GM18907 (cell line): ENCODE measurements at regions not wholly inside any gene's neighbourhood (a gene's known extent, or its start where the extent isn't known, plus 50 kb on each side); places are given as distances from the start of the nearest gene placed in this dataset.

Experiments
- ATAC-seq: cut with Tn5 transposase; IDR thresholded peaks from one replicate; pipeline ENCODE4 v1.9.1; 2021; ENCODE audit warnings: mild to moderate bottlenecking, moderate library complexity; ENCODE audit not compliant: unreplicated experiment

DNA sequence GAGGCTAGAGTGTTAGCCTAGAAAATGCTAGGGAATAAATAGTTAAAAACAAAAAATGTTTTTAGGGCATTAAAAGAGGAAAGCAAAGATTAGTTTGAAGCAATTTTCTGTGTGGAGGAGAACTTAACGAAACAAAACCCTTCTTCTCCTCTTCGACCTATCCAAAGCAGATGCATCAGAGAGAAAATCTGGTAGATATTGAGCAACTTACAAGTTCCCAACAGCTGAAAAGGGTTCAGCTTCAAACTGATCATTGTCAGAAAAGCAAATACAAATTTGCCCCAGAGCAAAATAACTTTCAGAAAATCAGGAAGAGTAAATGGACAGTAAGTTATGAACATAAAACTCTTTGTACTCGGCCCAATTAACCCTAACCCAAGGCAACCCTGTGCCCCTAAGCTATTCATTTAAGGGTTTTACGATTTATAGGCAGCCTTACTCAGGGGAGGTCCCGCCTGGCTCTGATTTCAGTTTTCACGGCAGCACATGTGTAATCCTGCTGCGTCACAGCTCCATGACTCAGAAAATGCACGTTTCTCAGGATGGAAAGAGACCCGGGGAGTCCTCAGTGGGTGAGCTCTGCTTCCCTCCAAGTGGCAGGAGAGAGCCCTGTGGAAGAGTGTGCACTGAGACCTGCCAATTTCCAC, 405.7 kb upstream of the SALL1 start:
- ATAC-seq: no peak

DNA sequence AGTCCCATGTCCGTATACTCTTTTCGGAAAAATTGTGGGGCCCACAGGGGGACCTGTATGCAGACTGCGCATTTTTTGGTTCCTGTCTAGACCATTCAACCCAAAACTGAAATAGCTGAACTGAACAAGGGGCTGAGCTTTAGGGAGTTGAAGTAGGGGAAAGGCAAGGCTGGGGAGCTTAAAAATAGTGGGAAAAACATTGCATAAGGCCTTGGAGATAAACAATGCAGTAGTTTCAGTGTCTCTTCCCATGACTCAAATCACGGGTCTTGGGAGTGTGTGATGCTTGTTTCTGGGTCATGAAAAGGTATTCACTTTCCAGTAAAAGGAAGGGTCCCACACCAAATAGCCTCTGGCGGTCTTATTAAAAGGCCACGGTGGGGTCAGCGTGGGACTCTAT, 402.8 kb upstream of the SALL1 start:
- no peak for ATAC-seq

DNA sequence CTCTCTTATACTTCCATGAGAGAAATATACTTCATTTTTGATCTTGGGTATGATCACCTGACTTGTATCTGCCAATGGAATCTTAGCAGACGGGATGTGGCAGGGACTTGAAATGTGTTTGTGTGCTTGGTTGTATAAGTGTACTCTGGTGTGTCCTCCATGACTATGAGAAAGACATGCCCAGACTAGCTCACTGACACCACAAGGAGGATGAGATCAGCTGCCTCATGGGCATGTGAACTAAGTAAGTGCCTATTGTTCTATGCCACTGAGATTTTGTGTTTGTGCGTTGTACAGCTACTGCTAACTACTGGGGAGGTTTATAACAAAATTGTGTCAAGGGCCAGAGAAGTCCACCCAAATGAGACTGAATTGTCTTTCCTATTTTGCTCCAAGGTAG, 402.2 kb upstream of the SALL1 start:
- no peak for ATAC-seq

DNA sequence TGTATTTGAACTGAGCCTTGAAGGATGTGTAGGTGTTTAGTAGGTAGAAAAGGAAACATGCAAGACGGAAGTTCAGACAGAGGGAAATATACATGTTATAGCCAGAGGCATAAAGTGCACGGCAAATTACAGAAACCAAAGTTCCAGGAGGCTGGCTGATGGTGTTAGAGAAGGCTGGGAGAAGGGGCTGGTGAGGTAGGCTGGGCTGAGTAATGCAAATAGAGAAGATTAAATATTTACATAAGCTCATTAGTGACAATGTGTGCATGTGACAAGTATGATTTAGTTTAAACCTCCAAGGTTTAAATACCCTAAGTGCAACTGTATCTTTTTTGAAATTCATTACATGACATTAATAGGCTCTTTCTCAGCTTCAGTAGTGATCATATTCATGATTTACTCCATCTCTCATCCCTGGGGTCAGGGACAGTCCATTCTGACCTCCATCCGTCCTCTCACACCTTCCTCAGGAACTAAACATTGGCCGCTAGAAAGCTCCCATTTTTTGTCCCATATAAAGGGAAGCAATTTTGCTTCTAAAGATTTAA, 399.8 kb upstream of the SALL1 start:
- no peak for ATAC-seq

DNA sequence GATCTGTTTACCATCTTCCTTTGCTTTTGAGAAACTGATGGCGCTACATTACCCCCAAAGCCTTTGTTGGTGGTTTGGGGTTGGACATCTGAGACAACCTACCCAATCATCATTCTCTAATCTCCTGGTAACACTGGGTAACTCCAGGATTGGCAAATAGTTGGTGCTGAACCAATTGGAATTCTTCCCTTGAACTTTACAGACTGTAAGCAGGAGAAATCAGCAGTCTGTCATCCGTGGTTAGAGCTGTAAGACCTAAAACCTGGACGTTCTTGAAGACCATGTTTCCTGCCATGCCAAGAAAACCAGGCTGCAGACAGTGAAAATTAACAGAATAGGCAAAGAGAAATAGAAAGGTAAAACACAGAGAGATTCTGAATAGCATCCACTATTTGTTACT, 398.8 kb upstream of the SALL1 start:
- ATAC-seq: no peak

DNA sequence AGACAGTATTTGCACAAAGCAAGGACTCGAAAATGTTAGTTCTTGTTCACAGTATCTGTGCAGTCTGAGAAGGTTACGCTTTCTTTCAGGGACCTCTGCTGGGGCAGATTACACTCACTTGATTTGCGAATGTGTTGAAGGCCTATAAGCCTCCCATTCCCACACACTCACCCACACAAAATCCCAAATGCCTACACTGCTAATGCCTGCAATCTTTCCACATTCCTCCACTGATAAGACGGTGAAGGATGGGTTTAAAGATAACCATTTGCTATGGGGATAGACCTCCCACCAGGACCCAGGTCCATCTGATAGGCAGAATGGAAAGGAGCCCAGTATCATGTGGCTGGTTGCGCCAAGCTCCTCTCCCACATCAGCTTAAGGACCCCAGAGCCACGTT, 394.9 kb upstream of the SALL1 start:
- no peak for ATAC-seq

DNA sequence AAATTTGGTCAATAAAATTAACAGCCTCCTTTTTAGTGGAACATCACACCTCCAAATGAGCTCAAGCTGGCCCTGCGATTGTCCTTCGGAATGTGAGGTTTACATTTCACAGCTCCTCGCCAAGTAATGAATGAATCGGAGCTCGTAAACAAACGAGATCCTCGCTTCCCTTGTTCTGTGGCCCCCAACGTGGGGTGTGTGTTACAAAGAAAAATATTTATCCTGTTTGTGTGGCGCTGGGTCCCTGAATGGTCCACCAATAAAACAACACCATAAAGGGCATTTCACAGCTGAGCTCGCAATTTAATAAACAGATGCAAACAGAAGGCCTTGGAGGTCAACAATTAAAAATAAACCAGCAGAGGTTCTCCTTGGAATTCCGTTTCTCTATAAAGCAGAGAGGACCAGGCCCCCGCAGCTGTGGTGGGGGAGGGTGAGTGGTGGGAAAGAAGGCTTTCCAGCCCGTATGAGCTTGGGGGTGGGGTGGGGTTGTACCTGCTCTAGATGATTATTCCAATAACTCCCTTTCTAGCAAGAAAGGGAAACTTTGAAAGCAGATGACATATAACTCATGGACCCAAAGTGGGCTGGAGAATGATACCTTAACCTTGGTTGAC, 393.9 kb upstream of the SALL1 start:
- no peak for ATAC-seq

DNA sequence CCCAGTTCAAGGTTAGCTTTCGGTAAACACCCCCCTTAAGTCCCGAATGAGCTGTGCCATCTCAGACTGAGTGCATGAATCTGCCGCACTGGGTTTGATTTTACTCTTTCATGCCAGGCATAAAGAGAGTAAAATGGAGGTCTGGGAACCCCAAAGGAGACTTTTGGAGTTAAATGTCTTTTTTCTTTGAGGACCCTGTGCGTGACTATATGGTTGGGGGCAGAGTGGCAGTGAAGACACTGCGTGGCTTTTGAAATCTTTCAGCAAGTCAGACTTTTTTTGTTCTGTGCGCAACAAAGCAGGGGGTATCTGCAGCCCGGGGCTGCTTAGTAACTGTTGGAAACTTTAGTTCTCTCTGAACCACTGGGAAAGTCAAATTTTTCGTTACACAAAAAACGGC, 392.9 kb upstream of the SALL1 start:
- no peak for ATAC-seq

DNA sequence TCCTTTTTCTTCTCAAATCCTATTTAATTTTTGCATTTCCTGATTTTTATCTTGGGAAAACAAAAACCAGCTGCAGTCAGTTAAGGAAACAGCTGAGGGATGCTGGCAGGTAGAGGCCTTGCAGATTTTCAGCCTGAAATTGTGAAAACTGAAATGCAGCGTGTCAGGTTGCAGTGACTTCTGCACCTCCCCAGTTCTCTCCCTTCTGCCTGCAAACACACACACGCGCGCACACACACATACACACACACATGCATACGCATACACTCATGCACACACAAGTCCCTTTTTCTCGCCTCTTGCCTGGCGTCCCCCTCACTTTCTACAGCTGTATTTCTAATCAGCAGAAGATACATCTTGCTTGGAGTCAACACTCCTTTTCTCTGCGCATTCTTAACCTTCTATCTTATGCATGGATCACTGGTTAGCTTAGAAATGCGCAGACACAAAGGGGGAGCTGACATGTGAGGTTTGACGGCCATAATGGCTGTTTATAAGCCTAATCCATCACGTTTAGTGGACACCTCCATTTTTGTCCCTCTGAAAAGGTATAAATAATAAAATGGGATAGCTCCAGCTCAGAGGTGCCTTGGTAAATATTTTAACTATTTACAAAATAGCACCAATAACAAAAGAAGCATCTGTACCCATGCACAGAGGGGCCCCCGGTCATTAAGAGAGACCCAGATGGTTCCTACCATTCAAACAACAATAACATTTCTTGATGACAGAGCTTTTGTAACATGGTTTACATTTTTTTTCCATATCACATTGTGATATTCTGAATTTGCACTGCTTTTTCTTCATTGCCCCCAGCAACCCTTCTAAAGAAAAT, 392.1 kb upstream of the SALL1 start:
- ATAC-seq: no peak

DNA sequence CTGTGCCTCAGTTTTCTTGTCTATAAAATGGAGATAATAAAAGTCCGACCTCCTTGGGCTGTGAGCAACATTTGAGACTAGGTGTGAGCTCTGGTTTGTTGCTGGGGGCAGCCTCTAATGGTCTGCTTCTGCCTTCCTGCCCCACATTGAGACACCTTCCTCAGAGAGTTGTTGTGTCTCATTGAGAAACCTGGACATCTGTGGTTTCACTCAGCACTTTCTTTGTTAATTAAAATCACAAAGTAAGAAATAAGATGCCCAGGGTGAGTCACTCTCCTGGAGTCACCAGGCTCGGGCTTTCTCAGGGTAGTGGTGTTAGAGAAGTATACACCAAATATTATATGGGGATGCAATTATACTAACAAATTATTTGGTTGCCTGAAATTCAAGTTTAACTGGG, 389.2 kb upstream of the SALL1 start:
- no peak for ATAC-seq

DNA sequence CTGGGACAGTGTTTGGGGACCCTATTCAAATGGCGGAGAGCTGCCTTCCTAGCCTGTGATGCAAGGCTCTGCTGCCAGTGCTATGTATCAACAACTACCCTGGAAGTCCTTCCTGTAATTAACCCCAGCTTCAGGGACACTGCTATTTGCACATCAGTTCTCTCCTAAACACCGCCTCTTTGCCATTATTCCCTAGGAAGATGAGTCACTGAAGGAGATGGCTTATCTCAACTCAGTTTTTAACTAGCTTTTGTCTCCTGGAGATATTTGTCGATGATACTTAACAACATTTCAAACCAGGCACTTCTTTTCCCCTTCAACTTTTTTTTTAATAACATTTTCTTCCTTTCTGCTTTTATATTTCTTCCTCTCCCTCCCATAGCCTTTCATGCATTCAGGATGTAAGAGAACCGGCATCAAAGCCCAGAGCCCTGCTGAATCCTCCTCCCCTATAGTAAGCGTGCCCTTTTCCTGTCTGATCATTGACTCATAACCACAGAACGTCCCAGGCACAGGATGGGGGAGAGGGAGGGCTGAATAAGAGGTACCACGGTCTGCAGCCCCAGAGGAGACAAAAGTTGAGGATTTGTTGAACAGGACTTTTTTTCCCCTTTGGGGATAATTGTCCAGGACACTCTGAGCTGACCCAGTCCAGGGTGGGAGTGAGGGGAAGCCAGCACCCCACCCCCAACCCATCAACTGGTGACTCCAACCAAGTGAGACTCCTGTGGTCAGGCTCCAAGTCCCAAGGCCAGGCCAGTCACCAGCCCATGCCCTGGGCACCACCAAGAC, 387.8 kb upstream of the SALL1 start:
- ATAC-seq: no peak

DNA sequence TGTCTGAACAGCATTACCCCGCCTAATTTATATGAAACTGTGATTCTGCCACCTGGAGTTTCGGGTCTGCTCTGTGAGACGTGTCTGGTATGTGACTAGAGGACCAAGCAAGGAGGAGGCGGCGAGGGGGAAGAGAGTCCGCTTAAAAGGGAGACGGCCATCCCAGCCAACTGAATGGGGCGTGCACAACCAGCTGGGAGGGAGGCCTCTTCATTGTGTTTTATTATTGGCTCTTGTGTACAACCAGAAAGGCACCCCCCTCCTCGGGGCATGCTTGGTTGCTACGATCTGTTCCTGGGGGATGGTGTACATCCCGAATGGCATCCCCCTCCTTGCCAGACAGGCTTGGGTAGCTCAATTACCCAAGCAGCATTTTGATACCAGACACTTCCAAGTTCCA, 384.5 kb upstream of the SALL1 start:
- ATAC-seq: no peak

DNA sequence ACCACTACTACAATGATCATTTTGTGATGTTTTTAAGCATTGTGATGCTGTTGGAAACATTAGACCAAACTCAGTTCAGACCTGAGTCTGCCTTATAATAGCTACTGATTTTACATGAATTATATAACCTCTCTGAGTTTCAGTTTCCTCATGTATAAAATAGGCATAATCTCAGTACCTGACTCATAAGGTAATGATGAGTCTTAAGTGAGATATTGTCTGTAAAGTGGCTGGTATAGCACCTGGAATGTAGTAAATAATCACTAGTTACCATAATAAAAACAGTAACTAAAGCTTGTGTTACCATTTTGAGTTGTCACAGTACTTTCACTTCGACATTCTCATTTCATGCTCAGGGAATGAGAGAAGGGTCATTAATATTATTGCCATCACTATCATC, 381.5 kb upstream of the SALL1 start:
- no peak for ATAC-seq

DNA sequence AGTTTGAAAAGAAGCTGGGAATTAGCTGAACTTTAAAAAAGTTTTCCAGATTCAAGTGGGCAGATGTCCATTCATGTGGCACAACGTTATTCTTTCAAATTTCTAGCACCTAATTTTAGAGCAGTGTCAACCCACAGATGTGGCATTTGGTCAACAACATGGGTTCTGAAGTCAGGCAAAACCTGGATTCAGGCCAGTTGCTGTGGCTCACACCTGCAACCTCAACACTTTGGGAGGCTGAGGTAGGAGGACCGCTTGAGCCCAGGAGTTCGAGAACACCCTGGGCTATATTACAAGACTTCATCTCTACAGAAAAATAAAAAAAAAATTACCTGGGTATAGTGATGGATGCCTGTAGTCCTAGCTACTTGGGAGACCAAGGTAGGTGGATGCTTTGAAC, 380.2 kb upstream of the SALL1 start:
- no peak for ATAC-seq

DNA sequence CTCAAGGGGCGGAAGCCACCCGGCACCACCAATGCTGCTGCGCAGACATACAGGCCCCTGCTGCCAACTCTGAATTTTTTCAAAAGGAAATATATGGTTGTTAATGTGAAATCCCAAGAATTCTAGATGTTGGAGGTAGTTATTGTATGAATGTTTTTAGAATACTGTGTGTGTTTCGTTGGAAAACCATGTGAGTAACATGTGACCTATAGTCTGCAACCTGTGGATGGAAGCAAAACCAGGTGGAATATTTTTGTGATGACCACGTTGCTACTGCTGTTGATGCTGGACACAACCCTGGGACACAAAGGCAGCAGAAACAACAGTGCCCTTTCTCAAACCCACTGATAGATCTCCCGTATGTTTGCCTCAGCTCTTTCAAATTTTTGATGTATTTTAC, 376.3 kb upstream of the SALL1 start:
- no peak for ATAC-seq

DNA sequence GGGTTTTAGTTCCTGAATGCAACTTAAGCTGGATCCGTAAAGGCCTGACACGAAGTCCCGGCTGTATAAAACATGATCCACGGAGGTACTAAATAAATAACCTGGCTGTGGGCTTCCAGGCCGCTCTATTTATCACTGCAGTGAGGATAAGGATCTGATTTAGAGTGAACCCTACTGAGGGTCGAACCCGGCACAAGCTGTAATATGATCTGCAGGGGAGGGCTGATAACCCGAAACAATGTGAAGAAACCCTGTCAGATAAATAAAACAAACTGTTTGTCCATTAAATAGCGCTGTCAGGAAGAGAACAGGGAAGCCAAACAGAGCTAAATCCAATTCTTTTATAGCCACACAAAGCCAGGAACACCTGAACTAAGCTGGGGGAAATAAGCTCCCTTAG, 375.6 kb upstream of the SALL1 start:
- no peak for ATAC-seq

DNA sequence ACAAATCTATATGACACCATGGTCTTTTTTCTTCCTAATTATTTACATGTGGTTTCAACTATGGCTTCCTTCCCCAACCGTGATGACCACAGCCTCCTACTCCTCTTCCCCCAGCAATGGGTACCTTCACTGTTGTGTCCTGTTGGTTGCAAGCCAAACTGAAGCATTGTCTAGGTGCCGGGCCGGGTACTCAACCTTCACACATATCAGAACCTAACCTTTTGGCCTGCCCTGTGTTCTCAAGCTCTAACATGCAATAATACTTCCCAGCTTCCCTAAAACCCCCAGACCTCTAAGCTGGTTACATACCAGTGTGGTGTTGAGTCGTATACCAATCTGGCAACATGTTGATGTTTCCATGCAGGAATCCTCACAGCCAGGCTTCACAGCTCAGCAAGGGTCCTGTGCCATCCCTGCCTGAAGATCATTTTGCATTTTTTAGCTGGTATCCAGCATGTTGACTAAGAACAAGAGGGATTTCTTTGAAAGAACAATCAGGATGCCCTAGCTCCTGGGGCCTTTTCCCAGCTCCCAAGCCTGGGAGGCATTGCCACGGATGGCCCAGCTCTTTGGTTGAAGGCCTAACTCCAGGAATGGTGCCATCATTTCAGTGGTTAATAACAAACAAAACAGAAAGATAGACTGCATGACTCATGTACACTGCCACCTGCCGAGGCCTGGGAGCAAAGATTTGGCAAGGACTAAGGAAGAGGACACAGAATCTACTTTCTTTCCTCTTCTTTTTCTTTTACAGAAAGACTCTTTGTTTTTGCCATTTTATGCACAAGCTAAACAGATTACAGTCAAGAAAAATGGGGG, 373.7 kb upstream of the SALL1 start:
- no peak for ATAC-seq

DNA sequence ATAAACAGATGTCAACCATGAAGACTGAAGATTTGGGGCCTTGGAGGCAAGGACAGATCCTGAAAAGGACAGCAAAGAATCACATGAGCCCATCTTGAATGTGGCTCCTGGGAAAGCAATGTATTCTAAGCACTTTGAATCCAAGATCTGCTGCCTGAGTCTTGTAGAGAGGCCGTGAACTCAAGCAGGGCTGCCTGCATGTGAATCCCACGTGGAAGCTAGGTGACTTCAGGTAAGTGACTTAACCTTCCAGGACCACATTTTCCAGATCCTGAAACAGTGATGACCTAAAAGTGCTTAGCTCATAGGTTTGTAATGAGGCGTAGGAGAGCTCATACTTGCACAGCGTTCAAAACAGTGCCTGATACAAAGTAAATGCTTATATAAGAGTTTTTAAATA, 373.0 kb upstream of the SALL1 start:
- no peak for ATAC-seq

DNA sequence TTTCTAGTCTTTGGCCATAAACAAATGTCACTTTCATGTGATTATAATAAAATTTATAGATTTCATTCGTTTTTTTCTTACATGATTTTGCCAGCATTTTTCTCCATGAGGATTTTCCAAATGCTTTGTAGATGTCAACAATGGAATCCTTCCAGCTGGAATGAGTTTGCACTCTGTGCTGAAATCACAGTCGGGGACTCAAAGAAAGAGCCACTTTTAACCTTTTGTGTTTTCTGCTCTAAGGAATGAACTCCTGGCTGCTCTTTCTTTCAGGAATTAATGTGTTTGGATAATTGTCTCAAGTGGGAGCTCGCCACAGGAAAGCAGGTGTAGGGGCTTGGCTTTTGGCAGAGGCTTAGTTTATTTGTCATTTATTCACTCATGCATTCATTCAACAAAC, 372.3 kb upstream of the SALL1 start:
- no peak for ATAC-seq

DNA sequence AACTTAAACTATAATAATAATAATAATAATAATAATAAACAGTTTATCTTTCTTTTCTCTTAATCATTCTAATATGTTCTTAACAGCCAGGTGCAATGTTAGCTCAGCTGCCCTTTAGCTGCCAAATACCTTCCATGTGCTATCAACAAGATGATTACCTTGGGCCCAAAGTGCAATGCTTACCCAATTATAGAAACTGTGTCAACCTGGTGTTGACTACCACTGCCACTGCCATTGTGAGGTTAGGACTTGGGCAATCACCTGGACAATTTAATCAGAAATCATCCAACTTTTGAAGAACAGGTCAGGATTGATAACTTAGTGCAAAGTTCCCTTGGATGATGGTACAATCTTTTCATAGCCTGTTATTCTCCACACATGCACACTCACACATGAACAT, 371.8 kb upstream of the SALL1 start:
- ATAC-seq: no peak
